MM.1S (cell line): ENCODE measurements at regions not wholly inside any gene's neighbourhood (a gene's known extent, or its start where the extent isn't known, plus 50 kb on each side); places are given as distances from the start of the nearest gene placed in this dataset.

Source experiments
- DNase-seq: peaks from one replicate; pipeline ENCODE4 v3.0.0-alpha.2; 2015
- H2AFZ ChIP-seq: fragments of 300-600 bp; sonication (generic); 2 replicates; pipeline ENCODE4 v1.6.0; 2016; ENCODE audit warnings: antibody characterized with exemption, low read length
- H3F3A ChIP-seq: fragments of 300-600 bp; sonication (generic); 2 replicates; pipeline ENCODE4 v1.6.1; 2016; ENCODE audit warnings: mild to moderate bottlenecking, antibody characterized with exemption, low read length, moderate library complexity, mixed read lengths; ENCODE audit not compliant: insufficient read depth
- H3K27ac ChIP-seq: fragments of 300-600 bp; sonication (generic); 2 replicates; pipeline ENCODE4 v1.5.1; 2016; ENCODE audit warnings: mild to moderate bottlenecking, low read length
- H3K27me3 ChIP-seq: fragments of 300-600 bp; sonication (generic); replicated peaks from 2 replicates; pipeline ENCODE4 v1.6.0; 2016; ENCODE audit warnings: low read length; ENCODE audit not compliant: insufficient read depth
- H3K36me3 ChIP-seq: fragments of 300-600 bp; sonication (generic); replicated peaks from 2 replicates; pipeline ENCODE4 v1.6.1; 2016; ENCODE audit warnings: mild to moderate bottlenecking, low read length, mixed read lengths; ENCODE audit not compliant: insufficient read depth
- H3K4me1 ChIP-seq: fragments of 300-600 bp; sonication (generic); 2 replicates; pipeline ENCODE4 v1.6.1; 2016; ENCODE audit warnings: low read length, mixed read lengths
- H3K4me2 ChIP-seq: fragments of 300-600 bp; sonication (generic); 2 replicates; pipeline ENCODE4 v1.6.0; 2016; ENCODE audit warnings: low read depth, low read length
- H3K4me3 ChIP-seq: fragments of 300-600 bp; sonication (generic); 2 replicates; pipeline ENCODE4 v1.5.1; 2016; ENCODE audit warnings: low read length, mixed read lengths
- H3K79me2 ChIP-seq: fragments of 300-600 bp; sonication (generic); 2 replicates; pipeline ENCODE4 v1.6.1; 2016; ENCODE audit warnings: mixed run types, low read length, mixed read lengths
- H3K9ac ChIP-seq: fragments of 300-600 bp; sonication (generic); 2 replicates; pipeline ENCODE4 v1.6.1; 2016; ENCODE audit warnings: low read length, mixed read lengths
- H3K9me2 ChIP-seq: fragments of 300-600 bp; sonication (generic); replicated peaks from 2 replicates; pipeline ENCODE4 v1.6.1; 2016; ENCODE audit warnings: mild to moderate bottlenecking, low read length, mixed read lengths; ENCODE audit not compliant: insufficient read depth
- H3K9me3 ChIP-seq: fragments of 300-600 bp; sonication (generic); replicated peaks from 2 replicates; pipeline ENCODE4 v1.6.1; 2016; ENCODE audit warnings: mild to moderate bottlenecking, low read length, mixed read lengths; ENCODE audit not compliant: insufficient read depth
- H4K20me1 ChIP-seq: fragments of 300-600 bp; sonication (generic); 2 replicates; pipeline ENCODE4 v1.6.1; 2016; ENCODE audit warnings: mild to moderate bottlenecking, low read length, moderate library complexity, mixed read lengths; ENCODE audit not compliant: insufficient read depth
- EZH2 ChIP-seq: fragments of 300-600 bp; sonication (generic); optimal IDR thresholded peaks from 2 replicates; pipeline ENCODE3; 2017; ENCODE audit warnings: low read depth, mild to moderate bottlenecking, antibody characterized with exemption, low read length, mixed read lengths
- EZH2phosphoT487 ChIP-seq: fragments of 300-600 bp; sonication (generic); IDR thresholded peaks from 2 replicates; pipeline ENCODE4 v1.6.1; 2018; ENCODE audit warnings: antibody characterized with exemption, low read length
- TF ChIP-seq, protein P1 (sequence below): fragments of 300-600 bp; sonication (generic); IDR thresholded peaks from 2 replicates; pipeline ENCODE4 v1.5.1; 2016; ENCODE audit warnings: antibody characterized with exemption, low read length, mixed read lengths

DNA sequence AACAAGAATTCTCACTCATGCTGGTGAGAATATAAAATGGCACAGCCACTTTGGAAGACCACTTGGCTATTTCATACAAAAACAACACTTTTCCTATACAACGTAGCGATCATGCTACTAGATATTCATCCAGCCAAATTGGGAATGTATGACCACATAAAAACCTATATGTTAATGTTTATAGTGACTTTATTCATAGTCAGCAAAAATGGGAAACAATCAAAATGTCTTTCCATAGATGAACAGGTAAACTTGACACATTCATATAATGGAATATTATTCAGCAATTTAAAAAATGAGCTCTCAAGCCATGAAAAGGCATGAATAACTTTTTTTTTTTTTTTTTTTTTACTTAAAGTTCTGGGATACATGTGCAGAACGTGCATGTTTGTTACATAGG lies 445.2 kb downstream of the ZBBX start:
- Histone ChIP-seq H3K4me2 (no peak overlapping the region), H4K20me1 (no peaks in the 10 kb centered on the region), H3K27ac (no peak overlapping the region), H3K9me3 (no peaks in the 10 kb centered on the region), H3K27me3 (no peaks in the 10 kb centered on the region), H3K9me2 (no peaks in the 10 kb centered on the region), H3K79me2 (no peaks in the 10 kb centered on the region), H2AFZ (no peak overlapping the region), H3K9ac (no peak overlapping the region), H3K4me3 (no peak overlapping the region), H3K36me3 (no peaks in the 10 kb centered on the region), H3F3A (no peaks in the 10 kb centered on the region), H3K4me1 (no peaks in the 10 kb centered on the region)
- no peak for DNase-seq
- TF ChIP-seq EZH2 (no peak), EZH2phosphoT487 (no peak)
- TF ChIP-seq, protein P1, sequence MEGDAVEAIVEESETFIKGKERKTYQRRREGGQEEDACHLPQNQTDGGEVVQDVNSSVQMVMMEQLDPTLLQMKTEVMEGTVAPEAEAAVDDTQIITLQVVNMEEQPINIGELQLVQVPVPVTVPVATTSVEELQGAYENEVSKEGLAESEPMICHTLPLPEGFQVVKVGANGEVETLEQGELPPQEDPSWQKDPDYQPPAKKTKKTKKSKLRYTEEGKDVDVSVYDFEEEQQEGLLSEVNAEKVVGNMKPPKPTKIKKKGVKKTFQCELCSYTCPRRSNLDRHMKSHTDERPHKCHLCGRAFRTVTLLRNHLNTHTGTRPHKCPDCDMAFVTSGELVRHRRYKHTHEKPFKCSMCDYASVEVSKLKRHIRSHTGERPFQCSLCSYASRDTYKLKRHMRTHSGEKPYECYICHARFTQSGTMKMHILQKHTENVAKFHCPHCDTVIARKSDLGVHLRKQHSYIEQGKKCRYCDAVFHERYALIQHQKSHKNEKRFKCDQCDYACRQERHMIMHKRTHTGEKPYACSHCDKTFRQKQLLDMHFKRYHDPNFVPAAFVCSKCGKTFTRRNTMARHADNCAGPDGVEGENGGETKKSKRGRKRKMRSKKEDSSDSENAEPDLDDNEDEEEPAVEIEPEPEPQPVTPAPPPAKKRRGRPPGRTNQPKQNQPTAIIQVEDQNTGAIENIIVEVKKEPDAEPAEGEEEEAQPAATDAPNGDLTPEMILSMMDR: no peak

- H3K79me2 ChIP-seq: no peaks in the 10 kb centered on the region
- no peaks in the 10 kb centered on the region for H4K20me1 ChIP-seq
- no peak overlapping the region for H3K27ac ChIP-seq
- H3K9me3 ChIP-seq: no peaks in the 10 kb centered on the region
- TF ChIP-seq EZH2 (no peak), EZH2phosphoT487 (no peak)
- TF ChIP-seq, protein P1: no peak
- no peak overlapping the region for H2AFZ ChIP-seq
- H3K4me3 ChIP-seq: no peak overlapping the region
- H3K4me1 ChIP-seq: no peaks in the 10 kb centered on the region
- no peaks in the 10 kb centered on the region for H3F3A ChIP-seq
- H3K27me3 ChIP-seq: no peaks in the 10 kb centered on the region
- no peak overlapping the region for H3K4me2 ChIP-seq
- no peaks in the 10 kb centered on the region for H3K9me2 ChIP-seq
- no peaks in the 10 kb centered on the region for H3K36me3 ChIP-seq
- DNase-seq: no peak
- no peak overlapping the region for H3K9ac ChIP-seq
Measured at GRCh38 chr3:166917437-166917836, 462.7 kb downstream of the ZBBX start.

- Histone ChIP-seq H3K4me3 (no peak overlapping the region), H3K27me3 (no peaks in the 10 kb centered on the region), H4K20me1 (no peaks in the 10 kb centered on the region), H2AFZ (no peak overlapping the region), H3K9me2 (no peaks in the 10 kb centered on the region), H3K4me2 (no peak overlapping the region), H3K9ac (no peak overlapping the region), H3K79me2 (no peaks in the 10 kb centered on the region), H3K36me3 (no peaks in the 10 kb centered on the region), H3K27ac (no peak overlapping the region), H3K9me3 (no peaks in the 10 kb centered on the region), H3K4me1 (no peaks in the 10 kb centered on the region), H3F3A (no peaks in the 10 kb centered on the region)
- TF ChIP-seq, protein P1: no peak; the same call in 1 of the 2 replicates
- TF ChIP-seq EZH2 (no peak), EZH2phosphoT487 (no peak)
- no peak for DNase-seq
Measured at GRCh38 chr3:166902374-166902773, 477.7 kb downstream of the ZBBX start.
